H1 (cell line): ENCODE measurements at regions not wholly inside any gene's neighbourhood (a gene's known extent, or its start where the extent isn't known, plus 50 kb on each side); places are given as distances from the start of the nearest gene placed in this dataset.
A peak's percentile ranks its signal among the peaks of the same experiment; 100 is the strongest.

ENCODE experiments used
- CTCF ChIA-PET: fragments of 300-600 bp; sonication (Branson Sonifier 250); formaldehyde crosslinking; loops from one replicate; lab custom pipeline; 2021; ENCODE audit not compliant: partially characterized antibody; lab: Charles Lee
- POLR2A ChIA-PET: fragments of 300-600 bp; sonication (Branson Sonifier 250); formaldehyde crosslinking; loops from one replicate; lab custom pipeline; 2021; ENCODE audit warnings: inconsistent platforms; ENCODE audit not compliant: partially characterized antibody; lab: Charles Lee
- DNase-seq, 2 experiments: peaks; one replicate each; pipeline versions ENCODE4 v3.0.0 to v3.0.0-alpha.2; 2010 to 2022; ENCODE audit warnings: low spot score in 2 of 2, low read depth in 1 of 2, mixed read lengths in 1 of 2
- FAIRE-seq: peaks from 2 replicates; lab custom pipeline; 2011; peaks lifted over from hg19 to GRCh38; lab: Jason Lieb, UNC
- H2AFZ ChIP-seq: 2 replicates; pipeline ENCODE4 v1.8.1; 2012; ENCODE audit warnings: low read length, inconsistent platforms
- H2AK5ac ChIP-seq: 2 replicates; pipeline ENCODE4 v1.6.1; 2013; ENCODE audit warnings: low read depth, low read length
- H2BK120ac ChIP-seq: replicated peaks from 2 replicates; pipeline ENCODE3; 2013; ENCODE audit warnings: low read depth, low read length, inconsistent platforms
- H2BK12ac ChIP-seq: 2 replicates; pipeline ENCODE4 v1.6.1; 2013; ENCODE audit warnings: low read depth, low read length
- H2BK15ac ChIP-seq: 2 replicates; pipeline ENCODE4 v1.6.1; 2013; ENCODE audit warnings: low read length
- H2BK20ac ChIP-seq: 2 replicates; pipeline ENCODE4 v1.6.1; 2013; ENCODE audit warnings: low read length
- H2BK5ac ChIP-seq: 2 replicates; pipeline ENCODE4 v1.6.1; 2013; ENCODE audit warnings: low read depth, low read length
- H3K14ac ChIP-seq: 2 replicates; pipeline ENCODE4 v1.6.1; 2013; ENCODE audit warnings: inconsistent platforms; ENCODE audit not compliant: insufficient read length
- H3K18ac ChIP-seq: 2 replicates; pipeline ENCODE4 v1.6.1; 2013; ENCODE audit warnings: low read length; ENCODE audit errors: extremely low read depth
- H3K23ac ChIP-seq: 2 replicates; pipeline ENCODE4 v1.6.1; 2013; ENCODE audit warnings: inconsistent platforms; ENCODE audit not compliant: insufficient read length
- H3K23me2 ChIP-seq: 2 replicates; pipeline ENCODE4 v1.6.1; 2013; ENCODE audit warnings: low read depth, low read length
- H3K27ac ChIP-seq: 2 replicates; pipeline ENCODE4 v1.6.1; 2011; ENCODE audit warnings: low read depth, low read length, inconsistent platforms
- H3K27me3 ChIP-seq, 4 experiments: replicated peaks in 1 of 4; 1 replicate in 1 of 4; 2 replicates in 3 of 4; pipeline versions ENCODE4 v1.6.1 to v1.8.1; 2011 to 2013; ENCODE audit warnings: low read length in 3 of 4, mild to moderate bottlenecking in 3 of 4, inconsistent platforms in 2 of 4, mixed read lengths in 2 of 4, moderate library complexity in 1 of 4; ENCODE audit not compliant: control insufficient read depth in 3 of 4, insufficient read depth in 3 of 4; ENCODE audit errors: extremely low read depth in 1 of 4
- H3K36me3 ChIP-seq, 4 experiments: 2 replicates each; pipeline versions ENCODE4 v1.6.1 to v1.8.1; 2011 to 2013; ENCODE audit warnings: mild to moderate bottlenecking in 4 of 4, low read length in 3 of 4, moderate library complexity in 2 of 4, control low read depth in 1 of 4, inconsistent platforms in 1 of 4; ENCODE audit not compliant: insufficient read depth in 4 of 4, control insufficient read depth in 2 of 4
- H3K4ac ChIP-seq: replicated peaks from 2 replicates; pipeline ENCODE3; 2013; ENCODE audit warnings: low read length, low read depth, mixed read lengths, inconsistent platforms; ENCODE audit not compliant: insufficient read length
- H3K4me1 ChIP-seq, 4 experiments: replicated peaks in 1 of 4; 1 replicate in 1 of 4; 2 replicates in 3 of 4; pipeline versions ENCODE4 v1.6.1 to v1.8.1; 2011 to 2013; ENCODE audit warnings: low read length in 3 of 4, inconsistent platforms in 2 of 4, mixed read lengths in 1 of 4; ENCODE audit not compliant: insufficient read depth in 4 of 4, control insufficient read depth in 3 of 4
- H3K4me2 ChIP-seq, 2 experiments: 2 replicates each; pipeline versions ENCODE4 v1.6.1 to v1.8.1; 2011 to 2013; ENCODE audit warnings: low read depth in 2 of 2, low read length in 2 of 2, control low read depth in 1 of 2, inconsistent platforms in 1 of 2, mild to moderate bottlenecking in 1 of 2; ENCODE audit not compliant: insufficient read depth in 1 of 2
- H3K4me3 ChIP-seq, 4 experiments: fragments of 200-600, 300-600 bp in 1 of 4; sonication (generic), shearing (Covaris generic), sonication (Bioruptor Twin) in 1 of 4; 2 replicates each; pipeline versions ENCODE4 v1.5.1 to v1.8.1; 2011 to 2016; ENCODE audit warnings: low read length in 4 of 4, low read depth in 3 of 4, control low read depth in 2 of 4, inconsistent platforms in 2 of 4, mild to moderate bottlenecking in 2 of 4, mixed read lengths in 1 of 4, moderate library complexity in 1 of 4; ENCODE audit not compliant: insufficient read depth in 2 of 4; ENCODE audit errors: extremely low read depth in 1 of 4
- H3K56ac ChIP-seq: replicated peaks from 2 replicates; pipeline ENCODE3; 2013; ENCODE audit warnings: low read depth, mild to moderate bottlenecking, mixed read lengths, low read length, inconsistent platforms; ENCODE audit not compliant: insufficient read length
- H3K79me1 ChIP-seq: 2 replicates; pipeline ENCODE4 v1.6.1; 2013; ENCODE audit warnings: low read depth, low read length, control low read depth
- H3K79me2 ChIP-seq, 2 experiments: 2 replicates each; pipeline versions ENCODE4 v1.6.1 to v1.8.1; 2012 to 2013; ENCODE audit warnings: low read length in 2 of 2, mild to moderate bottlenecking in 2 of 2, inconsistent platforms in 1 of 2; ENCODE audit not compliant: insufficient read depth in 2 of 2, control insufficient read depth in 1 of 2
- H3K9ac ChIP-seq, 4 experiments: replicated peaks in 1 of 4; 1 replicate in 1 of 4; 2 replicates in 3 of 4; pipeline versions ENCODE4 v1.6.1 to v1.8.1; 2011 to 2013; ENCODE audit warnings: low read depth in 3 of 4, low read length in 3 of 4, control low read depth in 2 of 4, mild to moderate bottlenecking in 2 of 4, moderate library complexity in 2 of 4, inconsistent platforms in 1 of 4; ENCODE audit errors: extremely low read depth in 1 of 4
- H3K9me3 ChIP-seq, 2 experiments: 2 replicates each; pipeline versions ENCODE4 v1.6.1 to v1.8.1; 2012 to 2013; ENCODE audit warnings: mild to moderate bottlenecking in 2 of 2, moderate library complexity in 2 of 2, control low read depth in 1 of 2, inconsistent platforms in 1 of 2, low read depth in 1 of 2, low read length in 1 of 2, mixed read lengths in 1 of 2; ENCODE audit not compliant: insufficient read depth in 2 of 2
- H4K20me1 ChIP-seq, 2 experiments: replicated peaks in 1 of 2; 2 replicates each; pipeline versions ENCODE3 to v1.8.1; 2011 to 2013; ENCODE audit warnings: inconsistent platforms in 2 of 2, low read length in 2 of 2, mild to moderate bottlenecking in 1 of 2; ENCODE audit not compliant: insufficient read depth in 2 of 2, control insufficient read depth in 1 of 2
- H4K5ac ChIP-seq: 2 replicates; pipeline ENCODE4 v1.6.1; 2013; ENCODE audit warnings: low read length, low read depth, mixed read lengths, inconsistent platforms; ENCODE audit not compliant: insufficient read length
- H4K8ac ChIP-seq: 2 replicates; pipeline ENCODE4 v1.8.0; 2013; ENCODE audit warnings: mild to moderate bottlenecking, moderate library complexity, low read length, inconsistent platforms; ENCODE audit not compliant: insufficient read depth; ENCODE audit errors: extremely low read depth
- H4K91ac ChIP-seq: replicated peaks from 2 replicates; pipeline ENCODE3; 2013; ENCODE audit warnings: low read length, mixed read lengths, inconsistent platforms; ENCODE audit not compliant: insufficient read length
- ATF2 ChIP-seq: IDR thresholded peaks from 2 replicates; pipeline ENCODE4 v1.6.1; 2012; ENCODE audit warnings: low read length, inconsistent platforms
- CTBP2 ChIP-seq: IDR thresholded peaks from 2 replicates; pipeline ENCODE4 v1.7.0; 2011; ENCODE audit warnings: borderline replicate concordance, mild to moderate bottlenecking, moderate library complexity, mixed read lengths, low read length; ENCODE audit not compliant: insufficient read depth, insufficient read length
- EP300 ChIP-seq, 2 experiments: IDR thresholded peaks; 1 replicate in 1 of 2; 2 replicates in 1 of 2; pipeline ENCODE4 v1.6.1; 2011 to 2012; ENCODE audit warnings: low read depth in 2 of 2, low read length in 2 of 2, mild to moderate bottlenecking in 2 of 2, borderline replicate concordance in 1 of 2, inconsistent platforms in 1 of 2, moderate library complexity in 1 of 2
- GTF2F1 ChIP-seq: IDR thresholded peaks from 2 replicates; pipeline ENCODE4 v1.6.1; 2012; ENCODE audit warnings: low read depth, low read length, improper control_type of control experiment, borderline replicate concordance
- NANOG ChIP-seq: IDR thresholded peaks from 2 replicates; pipeline ENCODE4 v1.6.1; 2011; ENCODE audit warnings: low read length, low read depth, mild to moderate bottlenecking, inconsistent platforms; ENCODE audit not compliant: insufficient read depth, poor library complexity, severe bottlenecking
- NRF1 ChIP-seq: IDR thresholded peaks from 2 replicates; pipeline ENCODE4 v1.6.1; 2011; ENCODE audit warnings: mild to moderate bottlenecking, low read depth, low read length, improper control_type of control experiment
- POLR2A ChIP-seq, 2 experiments: IDR thresholded peaks; 1 replicate in 1 of 2; 2 replicates in 1 of 2; pipeline ENCODE4 v1.6.1; 2011; ENCODE audit warnings: low read depth in 2 of 2, low read length in 2 of 2, mild to moderate bottlenecking in 2 of 2; ENCODE audit errors: control extremely low read depth in 1 of 2
- RNF2 ChIP-seq: fragments of 200-900, 300-1000 bp; sonication (generic); IDR thresholded peaks from 2 replicates; pipeline ENCODE4 v1.7.1; 2016; ENCODE audit warnings: borderline replicate concordance, low read depth, mild to moderate bottlenecking, antibody characterized with exemption, low read length; ENCODE audit not compliant: poor library complexity, severe bottlenecking; ENCODE audit errors: missing control alignments
- RXRA ChIP-seq: IDR thresholded peaks from 2 replicates; pipeline ENCODE4 v1.6.1; 2011; ENCODE audit warnings: low read depth, mild to moderate bottlenecking, low read length, moderate library complexity; ENCODE audit not compliant: insufficient read depth
- SRF ChIP-seq: IDR thresholded peaks from 2 replicates; pipeline ENCODE4 v1.6.1; 2011; ENCODE audit warnings: mild to moderate bottlenecking, low read depth, low read length, moderate library complexity
- WGBS, 2 experiments: shearing (Covaris generic) in 1 of 2; methylation state at CpG; one replicate each; pipeline versions ENCODE4 v1.1.6 to v1.1.7; 2013 to 2015; ENCODE audit warnings: low lambda C conversion rate in 2 of 2, mixed read lengths in 2 of 2, inconsistent platforms in 1 of 2, low coverage in 1 of 2, missing lambda C conversion rate in 1 of 2; ENCODE audit not compliant: insufficient replicate concordance in 2 of 2, insufficient coverage in 1 of 2, insufficient read length in 1 of 2; ENCODE audit errors: extremely low coverage in 1 of 2, missing lambda C conversion rate in 1 of 2; 5-methylcytosine and 5-hydroxymethylcytosine counted together

- H4K5ac ChIP-seq, result no peak overlapping the region
- H3K27ac ChIP-seq, result no peak overlapping the region
- ChIA-PET CTCF (no interaction called here), POLR2A (no interaction called here)
- H3K14ac ChIP-seq, result no peak overlapping the region
- no peak overlapping the region for H2BK5ac ChIP-seq
- no peaks in the 10 kb centered on the region for H3K9me3 ChIP-seq
- H2BK120ac ChIP-seq, result no peak overlapping the region
- H2AFZ ChIP-seq, result 0 out of 2 replicates have a peak overlapping the region, but pooled peaks have one; percentile 16
- H2BK12ac ChIP-seq, result no peak overlapping the region
- no peak overlapping the region for H2BK20ac ChIP-seq
- 0 out of 7 replicates have a peak, but pooled peaks cover 0 to 3% (median 0%) of the 10 kb centered on the region in 4 experiments for H3K4me1 ChIP-seq
- no peaks in the 10 kb centered on the region for H3K27me3 ChIP-seq
- no peak overlapping the region for H3K56ac ChIP-seq
- H4K20me1 ChIP-seq, result no peaks in the 10 kb centered on the region
- FAIRE-seq, result no peak
- H3K4me2 ChIP-seq, result no peak overlapping the region
- H3K36me3 ChIP-seq, result no peaks in the 10 kb centered on the region
- H3K4me3 ChIP-seq, result no peak overlapping the region
- TF ChIP-seq GTF2F1 (no peak), POLR2A (IDR thresholded peaks at IDR 0.05; ENCODE audit: control extremely low read depth in 1 of 2, low read depth in 2 of 2, low read length in 2 of 2) (no peak), NRF1 (no peak), EP300 (IDR thresholded peaks at IDR 0.05; ENCODE audit: borderline replicate concordance in 1 of 2, low read depth in 2 of 2, low read length in 2 of 2) (no peak), RXRA (no peak), SRF (no peak), RNF2 (no peak), NANOG (no peak), ATF2 (no peak), CTBP2 (no peak)
- no peak for DNase-seq
- no peak overlapping the region for H4K91ac ChIP-seq
- WGBS, 2 experiments, result 87% methylated on average over 3 of the region's 3 CpGs; no CpG with 5 or more reads in 1 of the 2 experiments
- H3K18ac ChIP-seq, result no peak overlapping the region
- no peak overlapping the region for H4K8ac ChIP-seq
- H3K79me2 ChIP-seq, result no peaks in the 10 kb centered on the region
- H3K79me1 ChIP-seq, result no peaks in the 10 kb centered on the region
- no peak overlapping the region for H3K9ac ChIP-seq
- no peak overlapping the region for H2AK5ac ChIP-seq
- H3K23ac ChIP-seq, result no peak overlapping the region
- no peaks in the 10 kb centered on the region for H3K23me2 ChIP-seq
- H3K4ac ChIP-seq, result no peak overlapping the region
- no peak overlapping the region for H2BK15ac ChIP-seq
Measured at GRCh38 chr15:96538491-96538890, 208.0 kb downstream of the NR2F2 start.
